PC-3 (cell line): ENCODE measurements at regions not wholly inside any gene's neighbourhood (a gene's known extent, or its start where the extent isn't known, plus 50 kb on each side); places are given as distances from the start of the nearest gene placed in this dataset.
A peak's percentile ranks its signal among the peaks of the same experiment; 100 is the strongest.
"Not testable (repeated sequence)": the region's sequence is repeated elsewhere in the genome, so short reads cannot be mapped to it uniquely, and the experiment has no call there.

ENCODE experiments used
- ATAC-seq: fragments of 200-7000 bp; cut with Tn5 transposase; 2 replicates; pipeline ENCODE4 v1.9.1; 2020; ENCODE audit warnings: mild to moderate bottlenecking, moderate library complexity
- BruUV-seq: library from RNA; stranded (reverse); fragments of 400-500 nt; replicated peaks from 2 replicates; lab custom pipeline; 2021; lab: Mats Ljungman, UMichigan
- CTCF ChIA-PET: fragments of 300-600 bp; sonication (Branson Sonifier 250); formaldehyde crosslinking; loops from one replicate; lab custom pipeline; 2022; ENCODE audit warnings: antibody characterized with exemption; lab: Charles Lee
- POLR2A ChIA-PET: fragments of 300-600 bp; sonication (Branson Sonifier 250); formaldehyde crosslinking; loops from one replicate; lab custom pipeline; 2022; ENCODE audit warnings: antibody characterized with exemption; ENCODE audit not compliant: unreplicated experiment; lab: Charles Lee
- DNase-seq: peaks from one replicate; pipeline ENCODE4 v3.0.0-alpha.2; 2015
- H2AFZ ChIP-seq: fragments of 300-600 bp; sonication (generic); 2 replicates; pipeline ENCODE4 v1.6.0; 2016; ENCODE audit warnings: antibody characterized with exemption, low read length
- H3F3A ChIP-seq: fragments of 300-600 bp; sonication (generic); one replicate; pipeline ENCODE4 v1.6.0; 2017; ENCODE audit warnings: antibody characterized with exemption, low read length, control low read depth, mild to moderate bottlenecking; ENCODE audit not compliant: unreplicated experiment
- H3K27ac ChIP-seq: fragments of 300-600 bp; sonication (generic); 2 replicates; pipeline ENCODE4 v1.5.1; 2016; ENCODE audit warnings: mild to moderate bottlenecking, low read length
- H3K27me3 ChIP-seq: fragments of 300-600 bp; sonication (generic); 2 replicates; pipeline ENCODE4 v1.6.1; 2016; ENCODE audit warnings: low read length, mixed read lengths
- H3K36me3 ChIP-seq: fragments of 300-600 bp; sonication (generic); 2 replicates; pipeline ENCODE4 v1.6.1; 2016; ENCODE audit warnings: low read depth, mixed run types, low read length, mixed read lengths
- H3K4me1 ChIP-seq: fragments of 300-600 bp; sonication (generic); 2 replicates; pipeline ENCODE4 v1.5.1; 2016; ENCODE audit warnings: low read length; ENCODE audit not compliant: insufficient read depth
- H3K4me2 ChIP-seq: fragments of 300-600 bp; sonication (generic); 2 replicates; pipeline ENCODE4 v1.6.0; 2016; ENCODE audit warnings: low read length
- H3K4me3 ChIP-seq: fragments of 300-600 bp; sonication (generic); 2 replicates; pipeline ENCODE4 v1.5.1; 2016; ENCODE audit warnings: mild to moderate bottlenecking, low read length, mixed read lengths
- H3K79me2 ChIP-seq: fragments of 300-600 bp; sonication (generic); 2 replicates; pipeline ENCODE4 v1.6.1; 2017; ENCODE audit warnings: low read length, mixed read lengths
- H3K9ac ChIP-seq: fragments of 300-600 bp; sonication (generic); 2 replicates; pipeline ENCODE4 v1.6.0; 2016; ENCODE audit warnings: mild to moderate bottlenecking, low read length
- H3K9me2 ChIP-seq: fragments of 300-600 bp; sonication (generic); replicated peaks from 2 replicates; pipeline ENCODE4 v1.6.1; 2016; ENCODE audit warnings: mixed run types, low read length, mixed read lengths
- H3K9me3 ChIP-seq: fragments of 300-600 bp; sonication (generic); 2 replicates; pipeline ENCODE4 v1.6.1; 2016; ENCODE audit warnings: low read length, mixed read lengths
- H4K20me1 ChIP-seq: fragments of 300-600 bp; sonication (generic); 2 replicates; pipeline ENCODE4 v1.6.1; 2016; ENCODE audit warnings: low read length, mixed read lengths
- CTCF ChIP-seq: fragments of 300-600 bp; sonication (generic); conservative IDR thresholded peaks from 2 replicates; pipeline ENCODE4 v1.5.1; 2017; ENCODE audit warnings: antibody characterized with exemption, low read depth, mild to moderate bottlenecking, low read length
- EZH2 ChIP-seq: fragments of 300-600 bp; sonication (generic); IDR thresholded peaks from one replicate; pipeline ENCODE4 v1.6.1; 2017; ENCODE audit warnings: antibody characterized with exemption, mild to moderate bottlenecking, low read length; ENCODE audit not compliant: unreplicated experiment
- EZH2phosphoT487 ChIP-seq: fragments of 300-600 bp; sonication (generic); IDR thresholded peaks from 2 replicates; pipeline ENCODE4 v1.6.1; 2018; ENCODE audit warnings: mild to moderate bottlenecking, antibody characterized with exemption, low read length, borderline replicate concordance
- intact Hi-C: fragments of 100-400 bp; cut with micrococcal nuclease; formaldehyde crosslinking; loops from 2 replicates; pipeline ENCODE4 v1.9.0; 2023

GRCh38 chrX:63013549-63013948, 337.6 kb downstream of the SPIN4 start:
- no peak overlapping the region for H3K27ac ChIP-seq
- H3K27me3 ChIP-seq: no peaks in the 10 kb centered on the region
- H2AFZ ChIP-seq: no peak overlapping the region
- no TSS peak for BruUV-seq
- H3K9me3 ChIP-seq: no peaks in the 10 kb centered on the region
- H3K4me3 ChIP-seq: no peak overlapping the region
- H3K79me2 ChIP-seq: no peaks in the 10 kb centered on the region
- no peaks in the 10 kb centered on the region for H3K36me3 ChIP-seq
- no peak overlapping the region for H3K4me2 ChIP-seq
- ChIA-PET POLR2A (no interaction called here), CTCF (no interaction called here)
- ATAC-seq (no peak), DNase-seq (no peak)
- intact Hi-C loops: no loop called here
- no peak overlapping the region for H3K9ac ChIP-seq
- no peaks in the 10 kb centered on the region for H4K20me1 ChIP-seq
- H3K4me1 ChIP-seq: no peaks in the 10 kb centered on the region
- H3F3A ChIP-seq: no peaks in the 10 kb centered on the region
- TF ChIP-seq EZH2phosphoT487 (no peak), CTCF (no peak), EZH2 (no peak)
- no peaks in the 10 kb centered on the region for H3K9me2 ChIP-seq

- H3K9ac ChIP-seq: no peak overlapping the region
- no peak for ATAC-seq
- POLR2A ChIA-PET: no interaction called here
- H3K9me3 ChIP-seq: no peaks in the 10 kb centered on the region
- no TSS peak for BruUV-seq
- H3F3A ChIP-seq: no peaks in the 10 kb centered on the region
- H4K20me1 ChIP-seq: no peaks in the 10 kb centered on the region
- intact Hi-C loops: no loop called here
- no peaks in the 10 kb centered on the region for H3K27me3 ChIP-seq
- H3K79me2 ChIP-seq: no peaks in the 10 kb centered on the region
- CTCF ChIA-PET: no interaction called here
- no peaks in the 10 kb centered on the region for H3K9me2 ChIP-seq
- no peaks in the 10 kb centered on the region for H3K36me3 ChIP-seq
- no peak overlapping the region for H3K27ac ChIP-seq
- no peak overlapping the region for H2AFZ ChIP-seq
- no peak for TF ChIP-seq EZH2phosphoT487
- peak; percentile 54 for TF ChIP-seq CTCF
- no peak overlapping the region for H3K4me2 ChIP-seq
- H3K4me3 ChIP-seq: no peak overlapping the region
- DNase-seq: peak; percentile 44
- no peaks in the 10 kb centered on the region for H3K4me1 ChIP-seq
These were observed 338.6 kb downstream of the SPIN4 start for GRCh38 chrX:63012574-63012973.

- H3K9me3 ChIP-seq, CTCF ChIA-PET, ATAC-seq, H3K9me2 ChIP-seq, H3K9ac ChIP-seq, H4K20me1 ChIP-seq, DNase-seq, intact Hi-C loops, H3F3A ChIP-seq, POLR2A ChIA-PET, H3K4me1 ChIP-seq, BruUV-seq, H3K27me3 ChIP-seq, H3K36me3 ChIP-seq, H3K27ac ChIP-seq, H3K4me3 ChIP-seq, H2AFZ ChIP-seq, H3K79me2 ChIP-seq, H3K4me2 ChIP-seq: not testable (repeated sequence)
These were observed 350.9 kb downstream of the SPIN4 start for GRCh38 chrX:63000196-63000595.
